Gastrocnemius medialis (tissue), 4 donors: ENCODE measurements at regions not wholly inside any gene's neighbourhood (a gene's known extent, or its start where the extent isn't known, plus 50 kb on each side); places are given as distances from the start of the nearest gene placed in this dataset.

ENCODE experiments used
- ATAC-seq, 2 donors: fragments of 150-250 bp; one replicate each; pipeline ENCODE4 v1.9.1; 2016
- DNase-seq, 2 donors: peaks; one replicate each; pipeline ENCODE4 v3.0.0-alpha.2; 2019
- H3K27ac ChIP-seq, 4 donors: fragments of 200-600 bp; sonication (generic); 1 replicate in 1 of 4; 2 replicates in 3 of 4; pipeline ENCODE4 v1.5.1; 2016 to 2018; ENCODE audit warnings: mild to moderate bottlenecking in 2 of 4, moderate library complexity in 1 of 4
- H3K27me3 ChIP-seq, 3 donors: fragments of 200-600 bp; sonication (generic) in 2 of 3; 1 replicate in 1 of 3; 2 replicates in 2 of 3; pipeline versions ENCODE4 v1.5.1 to v1.6.0; 2016 to 2019; ENCODE audit warnings: mild to moderate bottlenecking in 1 of 3, moderate library complexity in 1 of 3
- H3K36me3 ChIP-seq, 2 donors: fragments of 200-600 bp; sonication (generic) in 1 of 2; one replicate each; pipeline ENCODE4 v1.5.1; 2017 to 2018
- H3K4me1 ChIP-seq, 2 donors: fragments of 200-600 bp; sonication (generic) in 1 of 2; one replicate each; pipeline ENCODE4 v1.5.1; 2016 to 2017; ENCODE audit warnings: mild to moderate bottlenecking in 2 of 2
- H3K4me3 ChIP-seq, 4 donors: fragments of 200-600 bp; sonication (generic) in 3 of 4; 1 replicate in 1 of 4; 2 replicates in 3 of 4; pipeline ENCODE4 v1.5.1; 2016 to 2019; ENCODE audit warnings: mild to moderate bottlenecking in 2 of 4
- H3K9me3 ChIP-seq, 3 donors: fragments of 200-600 bp; sonication (generic) in 2 of 3; 1 replicate in 1 of 3; 2 replicates in 2 of 3; pipeline ENCODE4 v1.5.1; 2016 to 2019
- POLR2A ChIP-seq, 2 donors: fragments of 450-650 bp; IDR thresholded peaks; one replicate each; pipeline ENCODE4 v1.6.1; 2017; ENCODE audit warnings: antibody characterized with exemption in 2 of 2, mild to moderate bottlenecking in 2 of 2, moderate library complexity in 2 of 2
- in situ Hi-C, 4 donors: fragments of 200-750 bp; cut with MboI; loops; one replicate each; pipeline versions ENCODE4 v1.15.0 to v1.8.0; 2017; ENCODE audit warnings: low sequenced_read_pairs in 4 of 4
- intact Hi-C: fragments of 100-400 bp; cut with DNase I; formaldehyde crosslinking; loops from one replicate; pipeline ENCODE4 v1.15.1; 2023; ENCODE audit warnings: low total_unique reads
- TF ChIP-seq, protein P1 (sequence below), 5 experiments: fragments of 450-650 bp in 3 of 5; fragments of 200-600 bp in 2 of 5; sonication (generic) in 2 of 5; IDR thresholded peaks in 4 of 5; conservative IDR thresholded peaks in 1 of 5; 1 replicate in 4 of 5; 2 replicates in 1 of 5; pipeline ENCODE4 v1.5.1; 2016 to 2019; ENCODE audit warnings: antibody characterized with exemption in 5 of 5, mild to moderate bottlenecking in 3 of 5, moderate library complexity in 3 of 5

DNA sequence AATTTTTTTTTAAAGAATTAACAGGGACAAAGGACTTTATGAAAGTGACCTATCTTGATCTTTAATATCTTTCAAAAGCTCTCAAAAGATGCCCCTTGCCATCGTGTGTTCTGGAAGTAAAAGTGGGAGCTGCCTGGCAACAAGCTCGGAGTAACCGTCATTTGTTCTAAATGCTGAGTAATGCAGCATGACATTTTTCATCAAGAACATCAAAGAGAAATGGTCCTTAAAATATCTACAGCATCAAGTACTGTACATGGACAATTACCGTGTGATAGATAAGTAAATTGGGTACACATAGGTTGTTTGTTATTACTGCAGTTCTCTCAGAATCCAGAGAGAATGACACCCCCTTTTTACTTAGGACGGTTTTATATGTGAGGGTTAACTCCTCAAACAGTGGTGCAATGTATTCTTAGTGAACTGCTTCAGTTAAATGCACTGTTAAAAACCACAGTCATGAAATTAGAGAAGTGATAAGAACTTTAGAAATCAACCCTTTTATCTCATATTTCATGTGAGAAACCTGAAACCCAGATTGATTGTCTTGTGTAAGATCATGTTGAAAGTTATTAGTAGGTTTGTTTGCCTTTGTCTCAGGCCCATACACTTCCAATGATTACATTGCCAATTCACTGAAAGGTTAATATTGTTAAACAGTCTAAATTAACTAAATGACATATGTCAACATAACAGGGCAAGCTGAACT, 90.6 kb upstream of the HNMT start:
- no peak overlapping the region for H3K27ac ChIP-seq
- no peak for DNase-seq
- H3K9me3 ChIP-seq = no peaks in the 10 kb centered on the region
- no peak overlapping the region for H3K4me3 ChIP-seq
- TF ChIP-seq, protein P1, sequence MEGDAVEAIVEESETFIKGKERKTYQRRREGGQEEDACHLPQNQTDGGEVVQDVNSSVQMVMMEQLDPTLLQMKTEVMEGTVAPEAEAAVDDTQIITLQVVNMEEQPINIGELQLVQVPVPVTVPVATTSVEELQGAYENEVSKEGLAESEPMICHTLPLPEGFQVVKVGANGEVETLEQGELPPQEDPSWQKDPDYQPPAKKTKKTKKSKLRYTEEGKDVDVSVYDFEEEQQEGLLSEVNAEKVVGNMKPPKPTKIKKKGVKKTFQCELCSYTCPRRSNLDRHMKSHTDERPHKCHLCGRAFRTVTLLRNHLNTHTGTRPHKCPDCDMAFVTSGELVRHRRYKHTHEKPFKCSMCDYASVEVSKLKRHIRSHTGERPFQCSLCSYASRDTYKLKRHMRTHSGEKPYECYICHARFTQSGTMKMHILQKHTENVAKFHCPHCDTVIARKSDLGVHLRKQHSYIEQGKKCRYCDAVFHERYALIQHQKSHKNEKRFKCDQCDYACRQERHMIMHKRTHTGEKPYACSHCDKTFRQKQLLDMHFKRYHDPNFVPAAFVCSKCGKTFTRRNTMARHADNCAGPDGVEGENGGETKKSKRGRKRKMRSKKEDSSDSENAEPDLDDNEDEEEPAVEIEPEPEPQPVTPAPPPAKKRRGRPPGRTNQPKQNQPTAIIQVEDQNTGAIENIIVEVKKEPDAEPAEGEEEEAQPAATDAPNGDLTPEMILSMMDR (IDR thresholded peaks at IDR 0.05 in 4 of 5, conservative IDR thresholded peaks at IDR 0.05 in 1 of 5) = no peak
- no peak for TF ChIP-seq POLR2A (IDR thresholded peaks at IDR 0.05)
- in situ Hi-C loops = no loop called here
- no peaks in the 10 kb centered on the region for H3K4me1 ChIP-seq
- no peaks in the 10 kb centered on the region for H3K27me3 ChIP-seq
- H3K36me3 ChIP-seq = no peaks in the 10 kb centered on the region
- no peak for ATAC-seq
- intact Hi-C loops = no loop called here

DNA sequence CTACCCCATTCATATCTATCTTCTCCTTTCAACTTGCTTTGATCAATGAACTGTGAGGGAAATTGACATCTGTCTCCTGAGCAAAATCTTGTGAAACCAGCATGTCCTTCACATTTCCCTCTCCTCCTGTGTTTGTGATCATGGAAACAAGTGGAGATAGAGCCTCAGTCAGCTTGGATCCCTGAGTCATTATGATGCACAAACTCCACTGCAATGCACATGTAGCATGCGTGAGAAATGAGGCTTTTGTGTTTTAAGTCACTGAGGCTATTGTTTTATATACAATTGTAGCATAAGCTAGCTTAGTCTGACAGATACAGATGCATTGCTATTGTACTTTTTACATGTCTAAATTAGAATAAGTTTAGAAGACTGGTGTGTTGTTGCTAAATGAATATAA, 85.2 kb upstream of the HNMT start:
- TF ChIP-seq, protein P1 (IDR thresholded peaks at IDR 0.05 in 4 of 5, conservative IDR thresholded peaks at IDR 0.05 in 1 of 5) = no peak
- TF ChIP-seq POLR2A (IDR thresholded peaks at IDR 0.05) = no peak
- Histone ChIP-seq H3K27ac (no peak overlapping the region), H3K4me3 (no peak overlapping the region), H3K4me1 (no peaks in the 10 kb centered on the region), H3K27me3 (no peaks in the 10 kb centered on the region), H3K36me3 (no peaks in the 10 kb centered on the region), H3K9me3 (no peaks in the 10 kb centered on the region)
- in situ Hi-C loops (no loop called here), intact Hi-C loops (no loop called here)
- ATAC-seq = no peak
- DNase-seq = no peak

DNA sequence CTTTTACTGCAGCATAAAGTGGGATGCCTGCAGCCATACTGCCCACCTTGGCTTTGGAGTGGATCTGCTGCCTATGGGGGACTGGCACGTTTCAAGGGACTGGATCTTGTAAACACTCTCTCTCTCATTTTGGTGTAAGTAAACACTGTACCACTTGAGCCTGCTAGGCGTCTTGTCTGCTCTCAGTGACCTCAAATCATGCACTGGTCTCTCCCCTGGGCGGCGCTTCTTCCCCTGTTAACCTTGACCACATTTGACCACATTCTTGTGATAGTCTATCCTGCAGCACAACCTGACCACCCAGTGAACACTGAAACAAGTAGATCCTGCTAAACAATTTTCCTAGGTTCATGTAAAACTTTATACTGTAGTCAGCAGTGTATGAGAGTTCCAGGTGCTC, 82.6 kb upstream of the HNMT start:
- no peak overlapping the region for H3K4me3 ChIP-seq
- no peaks in the 10 kb centered on the region for H3K9me3 ChIP-seq
- no peaks in the 10 kb centered on the region for H3K27me3 ChIP-seq
- TF ChIP-seq, protein P1 (IDR thresholded peaks at IDR 0.05 in 4 of 5, conservative IDR thresholded peaks at IDR 0.05 in 1 of 5) = no peak
- TF ChIP-seq POLR2A (IDR thresholded peaks at IDR 0.05) = no peak
- no peak overlapping the region for H3K27ac ChIP-seq
- DNase-seq (no peak), ATAC-seq (no peak)
- no peaks in the 10 kb centered on the region for H3K36me3 ChIP-seq
- no peaks in the 10 kb centered on the region for H3K4me1 ChIP-seq
- intact Hi-C loops (no loop called here), in situ Hi-C loops (no loop called here)

DNA sequence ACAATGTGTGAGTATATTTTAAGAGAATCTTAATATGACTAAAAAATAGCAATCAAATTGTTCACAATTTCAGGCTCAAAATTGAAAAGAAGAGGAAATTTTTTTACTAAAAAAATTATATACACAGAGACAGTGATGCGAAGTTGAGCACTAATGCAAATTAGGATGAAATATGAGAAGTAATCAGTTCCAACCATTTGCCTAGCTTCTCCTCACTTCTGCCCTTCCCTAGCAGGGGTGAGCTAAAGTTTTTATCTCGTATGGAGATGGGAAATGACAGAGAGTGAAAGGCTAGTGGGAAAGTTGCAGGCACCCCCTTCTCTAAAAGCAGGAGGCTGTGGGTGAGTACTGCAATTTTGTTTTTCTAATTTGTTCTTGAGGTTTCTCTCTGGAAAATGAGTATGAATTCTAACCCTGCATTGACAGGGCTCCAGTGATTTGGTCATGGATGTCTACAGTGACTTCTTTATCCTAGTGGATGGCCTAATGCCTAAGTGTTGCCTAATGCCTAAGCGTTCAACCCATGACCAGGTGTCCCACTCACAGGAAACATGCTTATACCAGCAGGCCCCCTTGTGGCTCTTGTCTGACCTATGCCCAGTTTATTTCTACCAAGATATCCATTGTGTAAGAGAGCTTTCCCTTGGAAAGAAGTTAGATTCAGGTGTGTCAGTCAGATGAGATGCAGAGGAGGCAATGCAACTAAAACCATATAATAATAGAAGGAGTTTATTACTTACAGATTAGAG, 78.0 kb upstream of the HNMT start:
- Histone ChIP-seq H3K36me3 (no peaks in the 10 kb centered on the region), H3K27me3 (no peaks in the 10 kb centered on the region), H3K4me3 (no peak overlapping the region), H3K27ac (no peak overlapping the region), H3K9me3 (no peaks in the 10 kb centered on the region), H3K4me1 (no peaks in the 10 kb centered on the region)
- DNase-seq (no peak), ATAC-seq (no peak)
- intact Hi-C loops = no loop called here
- TF ChIP-seq POLR2A (IDR thresholded peaks at IDR 0.05) = no peak
- TF ChIP-seq, protein P1 (IDR thresholded peaks at IDR 0.05 in 4 of 5, conservative IDR thresholded peaks at IDR 0.05 in 1 of 5) = no peak
- in situ Hi-C loops = no loop called here
